ENCODE measurements at regions not wholly inside any gene's neighbourhood (a gene's known extent, or its start where the extent isn't known, plus 50 kb on each side); places are given as distances from the start of the nearest gene placed in this dataset.

- H3K9me3 ChIP-seq (replicated peaks) = no peaks in the 10 kb centered on the region
- no peaks in the 10 kb centered on the region for H3K27me3 ChIP-seq (ENCODE audit: low read depth)
- H3K4me3 ChIP-seq = no peak overlapping the region
- intact Hi-C loops (cut with micrococcal nuclease) = no loop called here
- H3K27ac ChIP-seq (replicated peaks) = no peak overlapping the region
- DNase-seq = no peak
- H3K4me1 ChIP-seq = peaks cover 10% of the 10 kb centered on the region
- TF ChIP-seq, protein P1, sequence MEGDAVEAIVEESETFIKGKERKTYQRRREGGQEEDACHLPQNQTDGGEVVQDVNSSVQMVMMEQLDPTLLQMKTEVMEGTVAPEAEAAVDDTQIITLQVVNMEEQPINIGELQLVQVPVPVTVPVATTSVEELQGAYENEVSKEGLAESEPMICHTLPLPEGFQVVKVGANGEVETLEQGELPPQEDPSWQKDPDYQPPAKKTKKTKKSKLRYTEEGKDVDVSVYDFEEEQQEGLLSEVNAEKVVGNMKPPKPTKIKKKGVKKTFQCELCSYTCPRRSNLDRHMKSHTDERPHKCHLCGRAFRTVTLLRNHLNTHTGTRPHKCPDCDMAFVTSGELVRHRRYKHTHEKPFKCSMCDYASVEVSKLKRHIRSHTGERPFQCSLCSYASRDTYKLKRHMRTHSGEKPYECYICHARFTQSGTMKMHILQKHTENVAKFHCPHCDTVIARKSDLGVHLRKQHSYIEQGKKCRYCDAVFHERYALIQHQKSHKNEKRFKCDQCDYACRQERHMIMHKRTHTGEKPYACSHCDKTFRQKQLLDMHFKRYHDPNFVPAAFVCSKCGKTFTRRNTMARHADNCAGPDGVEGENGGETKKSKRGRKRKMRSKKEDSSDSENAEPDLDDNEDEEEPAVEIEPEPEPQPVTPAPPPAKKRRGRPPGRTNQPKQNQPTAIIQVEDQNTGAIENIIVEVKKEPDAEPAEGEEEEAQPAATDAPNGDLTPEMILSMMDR (IDR thresholded peaks at IDR 0.05; ENCODE audit: borderline replicate concordance) = no peak
- no peaks in the 10 kb centered on the region for H3K36me3 ChIP-seq
Observed at GRCh38 chr1:40926441-40926840, 53.1 kb upstream of the CTPS1 start.

DNA sequence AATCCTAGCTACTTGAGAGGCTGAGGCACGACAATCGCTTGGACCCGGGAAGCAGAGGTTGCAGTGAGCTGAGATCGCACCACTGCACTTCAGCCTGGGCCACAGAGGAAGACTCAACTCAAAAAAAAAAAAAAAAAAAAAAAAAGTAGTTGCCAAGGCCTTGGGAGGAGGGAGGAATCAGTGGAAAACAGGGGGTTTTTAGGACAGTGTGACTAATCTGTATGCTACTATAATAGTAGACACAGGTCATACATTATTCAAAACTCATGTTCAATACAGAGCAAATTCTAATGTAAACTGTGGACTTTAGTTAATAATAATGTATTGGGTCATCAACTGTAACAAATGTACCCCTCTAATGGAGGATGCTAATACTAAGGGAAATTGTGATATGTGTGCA is 51.7 kb upstream of the CTPS1 start:
- intact Hi-C loops (cut with micrococcal nuclease) = no loop called here
- Histone ChIP-seq H3K27me3 (ENCODE audit: low read depth) (no peaks in the 10 kb centered on the region), H3K4me1 (peaks cover 12% of the 10 kb centered on the region), H3K4me3 (no peak overlapping the region), H3K27ac (replicated peaks) (no peak overlapping the region), H3K36me3 (no peaks in the 10 kb centered on the region), H3K9me3 (replicated peaks) (no peaks in the 10 kb centered on the region)
- no peak for DNase-seq
- TF ChIP-seq, protein P1 (IDR thresholded peaks at IDR 0.05; ENCODE audit: borderline replicate concordance) = no peak

DNA sequence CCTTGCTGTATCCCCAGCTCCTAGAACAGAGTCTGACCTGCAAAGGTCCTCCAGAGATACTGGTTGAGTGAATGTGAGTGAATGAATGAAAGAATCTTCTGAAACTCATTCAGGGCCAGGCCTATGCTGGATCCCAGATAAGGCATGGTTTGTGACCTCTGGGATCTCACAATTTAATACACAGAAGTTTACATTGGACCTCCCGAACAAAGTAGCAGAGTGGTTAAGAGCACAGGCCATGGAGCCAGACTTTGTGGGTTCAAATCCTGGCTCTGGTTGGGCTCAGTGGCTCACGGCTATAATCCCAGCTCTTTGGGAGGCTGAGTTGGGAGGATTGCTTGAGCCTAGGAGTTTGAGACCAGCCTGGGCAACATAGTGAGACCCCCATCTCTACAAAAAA is 50.8 kb upstream of the CTPS1 start:
- no peaks in the 10 kb centered on the region for H3K36me3 ChIP-seq
- intact Hi-C loops (cut with micrococcal nuclease) = no loop called here
- no peak overlapping the region for H3K4me3 ChIP-seq
- DNase-seq = no peak
- H3K4me1 ChIP-seq = peaks cover 5% of the 10 kb centered on the region
- H3K27ac ChIP-seq (replicated peaks) = no peak overlapping the region
- H3K27me3 ChIP-seq (ENCODE audit: low read depth) = no peaks in the 10 kb centered on the region
- TF ChIP-seq, protein P1 (IDR thresholded peaks at IDR 0.05; ENCODE audit: borderline replicate concordance) = no peak
- no peaks in the 10 kb centered on the region for H3K9me3 ChIP-seq (replicated peaks)

- no peaks in the 10 kb centered on the region for H3K9me3 ChIP-seq (replicated peaks)
- H3K4me3 ChIP-seq = no peak overlapping the region
- no peak for DNase-seq
- no peaks in the 10 kb centered on the region for H3K27me3 ChIP-seq (ENCODE audit: low read depth)
- TF ChIP-seq, protein P1 (IDR thresholded peaks at IDR 0.05; ENCODE audit: borderline replicate concordance) = no peak
- no peaks in the 10 kb centered on the region for H3K36me3 ChIP-seq
- intact Hi-C loops (cut with micrococcal nuclease) = no loop called here
- peaks cover 5% of the 10 kb centered on the region for H3K4me1 ChIP-seq
- H3K27ac ChIP-seq (replicated peaks) = no peak overlapping the region
Observed at GRCh38 chr1:40929155-40929554, 50.3 kb upstream of the CTPS1 start.

All from left ventricle myocardium inferior (tissue), 1 donor.